Ishikawa (cell line): ENCODE measurements at regions not wholly inside any gene's neighbourhood (a gene's known extent, or its start where the extent isn't known, plus 50 kb on each side); places are given as distances from the start of the nearest gene placed in this dataset.

Experiments
- CREB1 ChIP-seq: IDR thresholded peaks from 2 replicates; pipeline ENCODE4 v1.6.1; 2012; ENCODE audit warnings: low read depth
- EGR1 ChIP-seq: IDR thresholded peaks from 2 replicates; pipeline ENCODE4 v1.6.1; 2012
- EP300 ChIP-seq: IDR thresholded peaks from 2 replicates; pipeline ENCODE4 v1.6.1; 2012; ENCODE audit warnings: borderline replicate concordance
- MAX ChIP-seq: IDR thresholded peaks from 2 replicates; pipeline ENCODE4 v1.6.1; 2012
- NFIC ChIP-seq: IDR thresholded peaks from 2 replicates; pipeline ENCODE4 v1.6.1; 2012
- RAD21 ChIP-seq: IDR thresholded peaks from 2 replicates; pipeline ENCODE4 v1.6.1; 2012; ENCODE audit warnings: low read depth
- TCF12 ChIP-seq: IDR thresholded peaks from 2 replicates; pipeline ENCODE4 v1.6.1; 2012; ENCODE audit warnings: low read depth
- TEAD4 ChIP-seq: IDR thresholded peaks from 2 replicates; pipeline ENCODE4 v1.6.1; 2012
- YY1 ChIP-seq: IDR thresholded peaks from 2 replicates; pipeline ENCODE4 v1.6.1; 2012; ENCODE audit warnings: low read depth
- TF ChIP-seq, protein P1 (sequence below): IDR thresholded peaks from 2 replicates; pipeline ENCODE4 v1.6.1; 2012; ENCODE audit warnings: low read depth, mild to moderate bottlenecking

- TF ChIP-seq TCF12, result no peak
- TF ChIP-seq EP300, result no peak
- TF ChIP-seq EGR1, result no peak
- TF ChIP-seq RAD21, result no peak
- TF ChIP-seq, protein P1, sequence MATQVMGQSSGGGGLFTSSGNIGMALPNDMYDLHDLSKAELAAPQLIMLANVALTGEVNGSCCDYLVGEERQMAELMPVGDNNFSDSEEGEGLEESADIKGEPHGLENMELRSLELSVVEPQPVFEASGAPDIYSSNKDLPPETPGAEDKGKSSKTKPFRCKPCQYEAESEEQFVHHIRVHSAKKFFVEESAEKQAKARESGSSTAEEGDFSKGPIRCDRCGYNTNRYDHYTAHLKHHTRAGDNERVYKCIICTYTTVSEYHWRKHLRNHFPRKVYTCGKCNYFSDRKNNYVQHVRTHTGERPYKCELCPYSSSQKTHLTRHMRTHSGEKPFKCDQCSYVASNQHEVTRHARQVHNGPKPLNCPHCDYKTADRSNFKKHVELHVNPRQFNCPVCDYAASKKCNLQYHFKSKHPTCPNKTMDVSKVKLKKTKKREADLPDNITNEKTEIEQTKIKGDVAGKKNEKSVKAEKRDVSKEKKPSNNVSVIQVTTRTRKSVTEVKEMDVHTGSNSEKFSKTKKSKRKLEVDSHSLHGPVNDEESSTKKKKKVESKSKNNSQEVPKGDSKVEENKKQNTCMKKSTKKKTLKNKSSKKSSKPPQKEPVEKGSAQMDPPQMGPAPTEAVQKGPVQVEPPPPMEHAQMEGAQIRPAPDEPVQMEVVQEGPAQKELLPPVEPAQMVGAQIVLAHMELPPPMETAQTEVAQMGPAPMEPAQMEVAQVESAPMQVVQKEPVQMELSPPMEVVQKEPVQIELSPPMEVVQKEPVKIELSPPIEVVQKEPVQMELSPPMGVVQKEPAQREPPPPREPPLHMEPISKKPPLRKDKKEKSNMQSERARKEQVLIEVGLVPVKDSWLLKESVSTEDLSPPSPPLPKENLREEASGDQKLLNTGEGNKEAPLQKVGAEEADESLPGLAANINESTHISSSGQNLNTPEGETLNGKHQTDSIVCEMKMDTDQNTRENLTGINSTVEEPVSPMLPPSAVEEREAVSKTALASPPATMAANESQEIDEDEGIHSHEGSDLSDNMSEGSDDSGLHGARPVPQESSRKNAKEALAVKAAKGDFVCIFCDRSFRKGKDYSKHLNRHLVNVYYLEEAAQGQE, result no peak
- no peak for TF ChIP-seq NFIC
- TF ChIP-seq YY1, result no peak
- TF ChIP-seq CREB1, result no peak
- TF ChIP-seq TEAD4, result no peak
- TF ChIP-seq MAX, result no peak
Observed at GRCh38 chr13:32932376-32932775, 83.8 kb upstream of the KL start.
